HG03159 (cell line): ENCODE measurements at regions not wholly inside any gene's neighbourhood (a gene's known extent, or its start where the extent isn't known, plus 50 kb on each side); places are given as distances from the start of the nearest gene placed in this dataset.
"Not testable (repeated sequence)": the region's sequence is repeated elsewhere in the genome, so short reads cannot be mapped to it uniquely, and the experiment has no call there.

Experiments
- ATAC-seq: cut with Tn5 transposase; IDR thresholded peaks from one replicate; pipeline ENCODE4 v1.9.1; 2021; ENCODE audit warnings: mild to moderate bottlenecking, moderate library complexity; ENCODE audit not compliant: unreplicated experiment

- no peak for ATAC-seq
Observed at GRCh38 chr1:61581251-61581650, 143.7 kb downstream of the TM2D1 start.

GRCh38 chr1:61580417-61580816 is 144.5 kb downstream of the TM2D1 start:
- no peak for ATAC-seq

GRCh38 chr1:61579802-61580201 is 145.1 kb downstream of the TM2D1 start:
- no peak for ATAC-seq

- ATAC-seq, result no peak
Observed at GRCh38 chr1:61572046-61572445, 152.9 kb downstream of the TM2D1 start.

GRCh38 chr1:61570191-61570590 is 154.8 kb downstream of the TM2D1 start:
- no peak for ATAC-seq

- no peak for ATAC-seq
Observed at GRCh38 chr1:61569303-61569621, 155.7 kb downstream of the TM2D1 start.

- no peak for ATAC-seq
Observed at GRCh38 chr1:61568460-61569302, 156.3 kb downstream of the TM2D1 start.

GRCh38 chr1:61566177-61566576 is 158.8 kb downstream of the TM2D1 start:
- ATAC-seq, result no peak

- no peak for ATAC-seq
Observed at GRCh38 chr1:61563611-61564010, 161.3 kb downstream of the TM2D1 start.

GRCh38 chr1:61561666-61562065 is 163.3 kb downstream of the TM2D1 start:
- no peak for ATAC-seq

- no peak for ATAC-seq
Observed at GRCh38 chr1:61560385-61560784, 164.6 kb downstream of the TM2D1 start.

GRCh38 chr1:61556631-61557030 is 168.3 kb downstream of the TM2D1 start:
- no peak for ATAC-seq

- no peak for ATAC-seq
Observed at GRCh38 chr1:61552630-61553305, 172.2 kb downstream of the TM2D1 start.

- ATAC-seq, result not testable (repeated sequence)
Observed at GRCh38 chr1:61547302-61547701, 177.6 kb downstream of the TM2D1 start.

- not testable (repeated sequence) for ATAC-seq
Observed at GRCh38 chr1:61544870-61545269, 180.1 kb downstream of the TM2D1 start.

GRCh38 chr1:61543498-61543897 is 181.4 kb downstream of the TM2D1 start:
- not testable (repeated sequence) for ATAC-seq

GRCh38 chr1:61539720-61540462 is 185.1 kb downstream of the TM2D1 start:
- ATAC-seq, result no peak

- no peak for ATAC-seq
Observed at GRCh38 chr1:61538228-61538627, 186.7 kb downstream of the TM2D1 start.

GRCh38 chr1:61536174-61537108 is 188.5 kb downstream of the TM2D1 start:
- ATAC-seq, result no peak

- no peak for ATAC-seq
Observed at GRCh38 chr1:61534847-61535246, 190.1 kb downstream of the TM2D1 start.

GRCh38 chr1:61533546-61533945 is 191.4 kb downstream of the TM2D1 start:
- ATAC-seq, result no peak
